Ectodermal cell (in vitro differentiated cells): ENCODE measurements at regions not wholly inside any gene's neighbourhood (a gene's known extent, or its start where the extent isn't known, plus 50 kb on each side); places are given as distances from the start of the nearest gene placed in this dataset.

Experiments
- H3K27ac ChIP-seq: 2 replicates; pipeline ENCODE4 v1.7.0; 2013; ENCODE audit warnings: mild to moderate bottlenecking, low read depth, low read length; ENCODE audit not compliant: insufficient read depth, poor library complexity, severe bottlenecking
- H3K27me3 ChIP-seq: 2 replicates; pipeline ENCODE4 v1.7.0; 2013; ENCODE audit warnings: mild to moderate bottlenecking, low read length; ENCODE audit not compliant: insufficient read depth, control insufficient read depth, poor library complexity, severe bottlenecking
- H3K36me3 ChIP-seq: one replicate; pipeline ENCODE4 v1.7.0; 2013; ENCODE audit warnings: low read length; ENCODE audit not compliant: control insufficient read depth, insufficient read depth
- H3K4me1 ChIP-seq: one replicate; pipeline ENCODE4 v1.7.0; 2013; ENCODE audit warnings: low read length; ENCODE audit not compliant: control insufficient read depth, insufficient read depth
- H3K4me3 ChIP-seq: 2 replicates; pipeline ENCODE4 v1.7.0; 2013; ENCODE audit warnings: low read depth, low read length, control low read depth; ENCODE audit not compliant: insufficient read depth
- H3K9me3 ChIP-seq: 2 replicates; pipeline ENCODE4 v1.7.0; 2013; ENCODE audit warnings: mild to moderate bottlenecking, low read length, moderate library complexity; ENCODE audit not compliant: control insufficient read depth
- WGBS, 2 experiments: methylation state at CpG; one replicate each; pipeline ENCODE4 v1.1.7; 2013; ENCODE audit warnings: missing lambda C conversion rate in 2 of 2; 5-methylcytosine and 5-hydroxymethylcytosine counted together

DNA sequence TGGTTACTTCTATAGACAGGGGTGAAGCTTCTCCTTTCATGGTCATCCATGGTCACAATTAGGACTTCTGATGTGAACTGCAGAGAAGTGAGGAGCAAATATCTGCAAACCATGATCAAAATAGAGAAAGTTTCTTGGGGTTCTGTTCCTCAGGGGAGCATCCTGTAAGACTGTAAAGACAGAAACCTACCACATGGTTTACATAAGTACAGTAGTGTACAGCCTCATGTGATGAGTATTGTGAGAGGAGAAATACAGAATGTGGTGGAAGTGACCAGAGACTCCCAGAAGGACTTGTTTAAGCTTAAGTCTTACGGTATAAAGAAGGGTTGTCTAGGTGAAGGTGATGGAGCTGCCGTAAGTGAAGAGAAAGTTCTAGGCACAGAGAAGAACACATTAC, 484.7 kb downstream of the LRIG3 start:
- no peak overlapping the region for H3K27ac ChIP-seq
- no peaks in the 10 kb centered on the region for H3K27me3 ChIP-seq
- no peaks in the 10 kb centered on the region for H3K36me3 ChIP-seq
- no peaks in the 10 kb centered on the region for H3K9me3 ChIP-seq
- 68 to 72% methylated on average over 2 of the region's 2 CpGs for WGBS, 2 experiments
- H3K4me1 ChIP-seq: no peaks in the 10 kb centered on the region
- no peak overlapping the region for H3K4me3 ChIP-seq

DNA sequence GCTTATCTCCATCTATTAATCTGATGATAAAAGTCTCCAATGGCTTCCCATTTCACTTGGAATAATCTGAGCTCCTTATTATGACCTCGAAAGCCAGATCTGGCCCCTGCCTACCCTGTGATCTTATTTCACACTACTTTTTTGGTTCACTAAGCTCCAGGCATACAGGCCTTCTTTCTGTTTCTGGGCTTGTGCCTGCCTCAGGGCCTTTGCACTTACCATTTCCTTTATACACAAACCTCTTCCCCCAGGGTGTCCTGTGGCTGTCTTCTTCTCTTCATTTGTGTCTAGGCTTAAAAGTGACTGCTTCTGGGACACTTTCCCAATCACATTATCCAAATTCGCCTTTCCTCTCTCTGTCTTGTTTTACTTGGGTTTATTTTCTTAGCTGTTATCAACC, 478.8 kb downstream of the LRIG3 start:
- H3K27ac ChIP-seq: no peak overlapping the region
- no peaks in the 10 kb centered on the region for H3K36me3 ChIP-seq
- H3K4me3 ChIP-seq: no peak overlapping the region
- WGBS, 2 experiments: 96 to 98% methylated on average over 2 of the region's 2 CpGs
- no peaks in the 10 kb centered on the region for H3K4me1 ChIP-seq
- H3K27me3 ChIP-seq: no peaks in the 10 kb centered on the region
- no peaks in the 10 kb centered on the region for H3K9me3 ChIP-seq

DNA sequence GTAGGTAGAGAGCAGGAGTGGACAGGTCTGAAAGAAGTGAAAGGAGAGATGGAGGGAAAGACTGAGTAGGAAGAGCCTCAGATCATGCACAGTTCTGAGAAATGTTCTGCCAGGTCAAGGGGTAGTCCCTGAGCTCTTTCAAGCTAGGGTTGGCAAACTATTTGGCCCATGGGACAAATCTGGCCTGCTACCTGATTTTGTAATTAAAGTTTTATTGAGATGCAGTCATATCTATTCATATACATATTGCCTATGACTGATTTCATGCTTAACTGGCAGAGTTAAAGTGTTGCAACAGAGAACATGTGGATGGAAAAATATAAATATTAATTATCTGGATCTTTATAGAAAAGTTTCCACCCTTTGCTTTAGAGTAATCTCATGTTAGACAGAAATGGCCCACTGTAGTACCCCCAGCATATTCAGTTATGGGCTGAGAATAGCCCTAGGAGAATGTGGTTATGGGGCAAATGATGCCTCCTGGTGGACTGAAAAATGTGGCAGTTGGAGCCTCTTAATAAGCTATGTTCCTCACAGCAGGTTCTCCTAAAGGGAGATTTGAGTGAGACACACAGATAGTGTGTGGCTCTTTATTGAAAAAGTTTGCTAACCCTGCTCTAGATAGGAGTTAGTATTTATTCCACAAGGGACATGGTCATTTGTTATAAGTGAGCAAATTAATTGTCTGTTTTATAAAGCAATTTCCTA, 476.9 kb downstream of the LRIG3 start:
- no peaks in the 10 kb centered on the region for H3K4me1 ChIP-seq
- H3K27ac ChIP-seq: no peak overlapping the region
- H3K27me3 ChIP-seq: no peaks in the 10 kb centered on the region
- H3K4me3 ChIP-seq: no peak overlapping the region
- no peaks in the 10 kb centered on the region for H3K36me3 ChIP-seq
- no peaks in the 10 kb centered on the region for H3K9me3 ChIP-seq

GRCh38 chr12:58443981-58444371, 476.3 kb downstream of the LRIG3 start:
- Histone ChIP-seq H3K27me3 (no peaks in the 10 kb centered on the region), H3K4me3 (no peak overlapping the region), H3K27ac (no peak overlapping the region), H3K36me3 (no peaks in the 10 kb centered on the region), H3K4me1 (no peaks in the 10 kb centered on the region), H3K9me3 (no peaks in the 10 kb centered on the region)
- 94 to 95% methylated on average over 8 of the region's 8 CpGs for WGBS, 2 experiments

- WGBS, 2 experiments: 65 to 82% methylated on average over 2 of the region's 2 CpGs
- H3K4me3 ChIP-seq: no peak overlapping the region
- H3K4me1 ChIP-seq: peaks cover 4% of the 10 kb centered on the region
- no peaks in the 10 kb centered on the region for H3K9me3 ChIP-seq
- H3K27me3 ChIP-seq: no peaks in the 10 kb centered on the region
- no peaks in the 10 kb centered on the region for H3K36me3 ChIP-seq
- H3K27ac ChIP-seq: no peak overlapping the region
These were observed 469.3 kb downstream of the LRIG3 start for GRCh38 chr12:58450868-58451482.

DNA sequence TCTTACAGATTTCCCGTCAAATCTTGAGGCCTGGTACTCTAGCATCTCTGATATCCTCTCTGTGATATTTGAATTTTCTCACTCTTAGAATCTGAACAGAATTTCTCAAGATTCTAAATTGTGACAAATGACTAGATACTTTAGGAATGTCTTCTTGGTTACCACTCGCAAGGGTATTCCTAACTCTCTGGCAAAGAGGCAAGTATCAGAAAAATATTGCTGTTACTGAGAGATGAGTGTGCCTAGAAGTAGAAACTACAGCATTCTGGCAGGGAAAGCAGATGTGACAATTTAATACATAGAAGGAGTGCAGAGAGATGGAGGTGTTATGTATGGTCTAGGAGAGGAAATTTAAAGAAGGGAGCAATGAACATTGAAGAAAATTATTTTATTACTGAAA, 467.8 kb downstream of the LRIG3 start:
- Histone ChIP-seq H3K9me3 (no peaks in the 10 kb centered on the region), H3K27ac (no peak overlapping the region), H3K4me3 (no peak overlapping the region), H3K27me3 (no peaks in the 10 kb centered on the region), H3K36me3 (no peaks in the 10 kb centered on the region), H3K4me1 (peaks cover 4% of the 10 kb centered on the region)
- WGBS, 2 experiments: 43 to 54% methylated on average over 2 of the region's 2 CpGs

DNA sequence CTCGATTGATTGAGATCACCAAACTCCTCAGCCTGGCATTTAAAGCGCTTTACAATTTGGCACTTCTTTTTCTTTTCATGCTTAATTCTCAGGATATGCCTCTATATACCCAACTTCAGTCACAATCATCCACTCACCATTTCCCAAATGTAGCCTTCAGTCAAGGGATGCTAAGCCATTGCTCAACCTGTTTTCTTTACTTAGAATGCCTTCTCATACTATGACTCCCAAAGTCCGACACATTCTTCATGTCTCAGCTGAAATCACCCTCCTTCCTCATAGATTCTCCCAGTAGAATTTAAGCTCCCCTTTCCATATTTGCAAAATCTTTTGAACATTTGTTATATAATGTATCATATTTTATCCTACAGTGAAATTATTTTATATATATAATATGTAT, 467.0 kb downstream of the LRIG3 start:
- Histone ChIP-seq H3K27me3 (no peaks in the 10 kb centered on the region), H3K36me3 (no peaks in the 10 kb centered on the region), H3K4me1 (peaks cover 4% of the 10 kb centered on the region), H3K27ac (no peak overlapping the region), H3K9me3 (no peaks in the 10 kb centered on the region), H3K4me3 (no peak overlapping the region)
- 78 to 79% methylated on average over 3 of the region's 3 CpGs for WGBS, 2 experiments

GRCh38 chr12:58455136-58455535, 465.2 kb downstream of the LRIG3 start:
- H3K4me1 ChIP-seq: no peaks in the 10 kb centered on the region
- WGBS, 2 experiments: 90 to 91% methylated on average over 1 of the region's 1 CpG
- no peak overlapping the region for H3K4me3 ChIP-seq
- H3K27ac ChIP-seq: no peak overlapping the region
- H3K27me3 ChIP-seq: no peaks in the 10 kb centered on the region
- H3K36me3 ChIP-seq: no peaks in the 10 kb centered on the region
- H3K9me3 ChIP-seq: no peaks in the 10 kb centered on the region

DNA sequence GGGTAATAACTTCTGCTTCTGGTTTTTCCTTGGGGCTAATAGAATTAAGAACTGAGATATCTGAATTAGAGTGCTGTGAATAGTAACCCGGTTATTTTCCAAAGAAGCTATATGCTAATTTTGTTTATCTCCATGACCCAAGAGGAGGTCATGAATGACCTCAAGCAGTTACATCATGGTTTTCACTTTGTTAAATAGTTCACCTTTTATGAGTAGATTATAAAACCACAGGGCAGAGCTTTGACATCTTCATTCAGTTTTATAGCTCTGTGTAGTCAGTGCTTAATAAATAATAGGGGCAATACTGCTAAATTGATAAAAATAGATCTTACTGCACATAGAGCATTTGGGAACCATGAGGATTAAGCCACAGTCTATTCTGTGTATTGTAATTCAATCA, 462.2 kb downstream of the LRIG3 start:
- no peak overlapping the region for H3K4me3 ChIP-seq
- no peaks in the 10 kb centered on the region for H3K36me3 ChIP-seq
- no peaks in the 10 kb centered on the region for H3K27me3 ChIP-seq
- H3K9me3 ChIP-seq: no peaks in the 10 kb centered on the region
- H3K4me1 ChIP-seq: no peaks in the 10 kb centered on the region
- WGBS, 2 experiments: 75 to 96% methylated on average over 1 of the region's 1 CpG
- H3K27ac ChIP-seq: no peak overlapping the region

DNA sequence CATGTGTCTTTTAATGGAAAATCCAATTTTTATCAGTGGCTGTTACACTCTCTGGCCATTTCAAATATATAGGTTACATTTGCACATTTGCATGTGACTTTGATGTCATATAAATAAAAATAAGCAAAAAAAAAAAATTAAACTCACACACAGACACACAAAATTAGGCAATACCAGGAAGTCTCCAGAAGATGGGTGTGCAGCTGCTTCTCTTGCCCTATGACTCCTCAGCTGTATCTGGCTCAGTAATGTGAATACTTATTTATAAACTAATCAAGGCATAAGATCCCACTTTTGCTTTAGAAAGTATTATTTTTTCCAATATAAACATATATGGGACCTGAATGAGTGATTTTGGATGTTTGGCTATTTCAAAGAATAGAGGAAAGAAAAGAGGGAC, 461.1 kb downstream of the LRIG3 start:
- Histone ChIP-seq H3K4me3 (no peak overlapping the region), H3K27ac (no peak overlapping the region), H3K27me3 (no peaks in the 10 kb centered on the region), H3K36me3 (no peaks in the 10 kb centered on the region), H3K9me3 (no peaks in the 10 kb centered on the region), H3K4me1 (no peaks in the 10 kb centered on the region)
